ENCODE measurements at regions not wholly inside any gene's neighbourhood (a gene's known extent, or its start where the extent isn't known, plus 50 kb on each side); places are given as distances from the start of the nearest gene placed in this dataset.

DNA sequence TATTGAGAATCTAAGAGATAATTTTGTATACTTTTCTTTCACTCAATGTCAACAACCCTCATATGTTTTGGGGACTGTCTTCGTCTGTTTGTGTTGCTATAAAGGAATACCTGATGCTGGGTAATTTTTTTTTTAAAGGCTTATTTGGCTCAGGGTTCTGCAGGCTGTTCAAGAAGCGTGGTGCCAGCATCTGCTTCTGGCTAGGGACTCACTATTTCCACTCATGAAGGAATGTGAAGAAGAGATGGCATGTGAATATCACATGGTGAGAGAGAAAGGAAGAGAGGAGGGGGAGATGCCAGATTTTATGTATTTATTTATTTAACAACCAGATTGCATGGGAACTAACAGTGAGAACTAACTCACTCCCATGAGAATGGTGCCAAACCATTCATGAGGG is 827.4 kb upstream of the PHF14 start:
- no peak for DNase-seq

DNA sequence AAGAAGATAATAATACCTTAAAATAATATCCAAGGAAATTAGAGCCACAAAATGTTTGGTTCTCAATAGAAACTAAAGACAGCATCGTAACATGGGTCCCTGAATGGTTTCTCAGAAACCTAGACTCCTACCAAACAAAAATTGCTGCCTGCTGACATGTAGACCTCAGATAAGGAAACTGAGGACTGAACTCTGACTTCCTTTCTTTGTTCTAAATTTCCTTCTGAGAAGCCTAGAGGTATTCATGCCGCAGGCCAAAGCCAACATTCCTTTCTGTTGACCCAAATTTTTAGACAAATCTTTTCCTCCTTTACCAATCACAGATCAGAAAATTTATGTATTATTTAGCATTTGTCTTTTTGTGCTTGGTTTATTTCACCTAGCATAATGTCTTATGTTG is 816.7 kb upstream of the PHF14 start:
- no peak for DNase-seq

DNA sequence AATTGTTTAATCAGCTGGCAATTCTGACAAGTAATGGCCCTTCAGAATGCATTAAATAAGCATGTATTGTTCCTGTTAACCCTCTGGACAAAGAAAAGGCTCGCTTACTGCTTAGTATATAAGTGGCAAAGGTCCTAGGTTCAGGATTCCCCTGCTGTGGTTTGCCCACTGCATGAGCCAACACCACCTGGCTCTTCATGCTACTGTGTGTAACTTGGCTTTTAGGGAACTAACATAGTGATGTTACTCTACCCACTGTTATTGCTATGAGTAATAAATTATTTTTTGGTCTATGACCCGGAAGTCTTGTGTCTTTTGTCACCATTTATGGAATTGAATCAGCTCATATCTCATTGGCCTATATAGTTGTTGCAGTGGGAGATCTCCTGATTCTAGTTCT is 791.7 kb upstream of the PHF14 start:
- DNase-seq: no peak

DNA sequence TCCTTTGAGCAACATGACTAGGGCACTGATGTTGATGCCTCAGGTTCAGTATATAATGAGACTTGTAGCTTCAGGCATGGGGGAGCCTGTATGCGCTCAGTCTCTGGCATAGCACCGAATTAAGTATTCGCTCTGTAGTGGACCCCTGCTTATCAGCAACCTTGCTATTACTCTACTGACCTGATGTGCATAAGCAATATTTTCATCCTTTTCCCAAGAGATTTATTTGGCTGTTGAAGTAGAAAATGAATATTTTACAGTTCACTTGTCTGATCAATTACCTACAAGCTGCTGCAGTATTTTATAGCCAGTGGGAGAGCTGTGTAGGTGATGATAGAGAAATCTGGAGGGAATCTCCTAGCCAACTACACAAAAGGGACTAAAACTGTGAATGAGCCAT is 781.6 kb upstream of the PHF14 start:
- no peak for DNase-seq

DNA sequence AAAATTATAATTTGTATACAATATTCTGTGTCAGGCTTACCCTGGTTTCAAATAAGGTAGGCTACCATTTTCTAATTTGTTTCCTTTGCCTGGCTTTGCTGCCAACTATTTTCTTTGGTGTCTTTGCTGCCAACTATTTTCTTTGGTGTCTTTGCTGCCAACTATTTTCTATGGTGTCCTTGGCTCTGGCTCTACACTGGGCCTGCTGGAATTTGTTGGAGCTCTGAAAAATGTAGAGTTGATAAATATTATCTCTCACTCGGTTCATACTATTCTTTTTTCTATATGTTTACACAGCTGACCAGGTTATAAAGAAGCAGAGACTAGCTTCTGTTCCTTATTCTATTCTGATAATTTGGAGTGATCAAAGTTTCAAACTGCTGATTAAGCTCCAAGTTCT is 768.0 kb upstream of the PHF14 start:
- no peak for DNase-seq

DNA sequence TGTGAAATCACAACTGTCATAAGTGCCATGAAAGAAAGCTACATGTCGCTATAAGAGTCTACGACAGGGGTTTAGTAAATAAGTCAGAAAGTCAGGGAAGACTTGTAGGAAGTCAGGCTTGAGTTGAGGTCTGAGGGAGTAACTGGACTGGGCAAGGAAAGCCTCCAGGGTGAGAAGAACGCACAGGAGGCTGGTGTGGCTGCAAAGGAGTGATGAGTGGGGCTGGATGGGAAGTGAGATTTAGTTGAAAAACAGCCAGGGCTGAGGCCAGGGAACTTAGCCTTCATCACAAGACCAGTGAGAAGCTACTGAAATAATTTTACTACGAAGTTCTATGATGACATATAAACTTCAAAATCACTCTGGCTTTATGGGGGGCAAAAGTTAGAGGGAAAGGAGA is 763.7 kb upstream of the PHF14 start:
- DNase-seq: no peak

DNA sequence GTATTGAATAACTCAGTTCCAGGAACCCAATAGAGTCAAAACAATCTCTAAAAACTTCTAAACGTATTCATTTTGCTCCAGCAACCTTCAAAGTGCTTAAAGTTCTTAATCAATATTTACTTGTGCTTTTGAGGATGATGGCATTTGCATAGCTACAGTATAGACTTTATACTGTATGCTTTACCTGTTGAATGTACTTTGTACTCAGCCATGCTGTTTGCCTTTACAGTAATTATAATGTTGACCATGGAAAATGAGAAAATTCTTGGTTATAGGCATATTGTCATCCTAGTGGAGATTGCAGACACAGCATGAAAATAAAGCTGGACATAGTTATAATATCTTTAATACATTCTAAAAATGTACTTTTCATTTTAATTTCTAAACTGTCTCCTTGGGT is 762.7 kb upstream of the PHF14 start:
- no peak for DNase-seq

DNA sequence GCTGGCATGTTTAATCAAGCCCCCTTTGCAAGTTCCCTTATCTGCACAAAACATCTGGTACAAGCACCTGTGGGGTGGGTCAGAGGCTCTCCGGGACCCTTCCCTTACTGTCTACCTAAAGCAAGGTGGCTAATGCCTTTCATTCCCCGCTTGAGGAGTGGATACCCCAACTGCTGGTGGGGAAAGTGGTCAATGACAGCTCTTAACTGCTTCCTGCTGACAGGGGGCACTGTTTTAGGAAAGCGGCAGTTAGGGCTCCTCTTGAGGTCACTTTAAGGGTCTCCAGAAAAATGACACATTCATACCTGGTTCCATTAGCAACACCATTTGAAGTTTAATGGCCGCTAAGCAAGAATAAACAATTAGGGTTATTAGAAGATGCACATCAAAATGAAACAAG is 761.8 kb upstream of the PHF14 start:
- DNase-seq: no peak

DNA sequence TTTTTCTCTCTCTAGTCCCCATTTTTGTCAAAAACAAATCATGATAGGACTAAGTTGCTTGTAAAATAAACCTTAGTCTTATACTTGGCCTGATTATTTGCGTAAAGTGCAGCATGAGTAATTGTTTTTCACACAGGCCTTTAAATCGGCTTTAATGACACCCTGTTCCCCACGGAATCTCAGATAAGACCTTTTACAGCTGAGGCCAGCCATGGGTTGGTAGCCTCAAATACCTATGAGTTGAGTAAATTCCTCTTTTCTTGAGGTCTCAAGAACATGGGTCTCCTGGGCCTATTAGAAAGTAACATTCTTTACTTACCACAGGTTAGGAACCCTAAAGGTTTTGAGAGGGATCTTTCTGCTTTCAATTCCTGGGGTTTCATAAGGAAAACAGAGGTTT is 761.0 kb upstream of the PHF14 start:
- no peak for DNase-seq

DNA sequence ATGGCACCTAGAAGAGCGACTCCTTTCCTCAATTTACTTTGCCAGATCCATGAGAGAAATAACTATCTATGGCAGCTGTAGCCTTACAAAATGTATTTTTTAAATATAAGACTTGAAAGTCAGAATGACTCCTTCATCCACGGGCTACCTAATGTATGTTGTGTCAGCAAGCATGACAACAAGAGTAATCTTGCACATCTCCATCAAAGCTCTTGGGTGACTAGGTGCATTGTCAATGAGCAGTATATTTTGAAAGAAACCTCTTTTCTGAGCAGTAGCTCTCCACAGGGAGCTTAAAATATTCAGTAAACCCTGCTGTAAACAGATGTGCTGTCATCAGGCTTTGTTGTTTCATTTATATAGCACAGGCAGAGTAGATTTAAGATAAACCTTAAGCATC is 757.2 kb upstream of the PHF14 start:
- no peak for DNase-seq

DNA sequence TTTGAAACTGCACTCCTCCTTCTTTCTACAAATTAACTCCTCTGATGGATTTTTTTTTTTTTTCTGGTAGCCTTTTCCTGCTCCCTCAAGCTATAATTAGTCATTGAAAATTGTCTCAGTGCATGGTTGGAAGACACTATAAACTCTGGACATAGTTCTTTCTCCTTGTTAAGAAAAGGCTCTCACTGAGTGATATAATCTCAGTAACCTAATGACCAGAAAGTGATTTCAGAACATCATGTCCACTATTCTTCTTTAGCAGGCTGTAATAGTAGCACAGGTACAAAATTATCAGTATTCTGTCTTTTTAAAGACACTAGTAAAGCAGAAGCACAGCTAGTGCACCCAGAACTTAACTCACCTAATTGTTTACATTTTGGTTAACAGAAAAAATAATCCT is 752.6 kb upstream of the PHF14 start:
- DNase-seq: no peak

DNA sequence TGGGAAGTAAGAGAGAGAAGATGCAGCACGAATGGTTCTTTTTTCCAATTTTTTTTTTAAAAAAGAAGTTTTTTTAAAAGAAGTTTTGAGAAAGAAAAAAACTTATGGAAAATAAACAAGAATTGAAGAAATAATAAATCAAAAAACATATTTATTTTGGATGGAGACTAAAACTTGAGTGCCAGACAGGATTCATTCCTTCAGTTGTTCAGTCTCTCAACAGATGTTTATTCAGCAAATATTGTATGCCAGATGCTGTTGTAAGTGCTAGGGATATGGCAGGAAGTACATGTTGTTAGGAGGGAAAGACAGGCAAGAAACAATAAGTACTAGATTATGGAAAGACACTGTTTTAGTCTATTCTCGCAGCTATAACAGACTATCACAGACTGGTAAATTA is 750.7 kb upstream of the PHF14 start:
- DNase-seq: no peak

DNA sequence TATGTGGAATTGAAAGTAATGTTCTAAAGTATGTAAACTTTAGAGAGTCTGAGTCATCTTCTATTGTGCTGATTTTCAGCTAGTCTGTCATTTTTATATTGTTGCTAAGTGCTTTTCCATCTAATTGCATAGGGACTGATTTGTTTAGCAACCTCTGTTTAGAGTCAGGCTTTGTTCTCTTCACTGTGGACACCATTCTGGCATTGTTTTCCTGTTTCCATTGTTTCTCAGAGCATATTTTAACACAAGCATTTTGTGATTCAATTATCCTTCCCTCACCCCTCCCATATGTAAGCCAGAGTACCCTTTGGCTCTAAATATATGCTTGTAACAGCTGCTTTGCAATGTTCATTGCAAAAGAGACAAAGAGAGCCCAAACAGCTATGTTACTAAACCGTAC is 748.4 kb upstream of the PHF14 start:
- DNase-seq: no peak

DNA sequence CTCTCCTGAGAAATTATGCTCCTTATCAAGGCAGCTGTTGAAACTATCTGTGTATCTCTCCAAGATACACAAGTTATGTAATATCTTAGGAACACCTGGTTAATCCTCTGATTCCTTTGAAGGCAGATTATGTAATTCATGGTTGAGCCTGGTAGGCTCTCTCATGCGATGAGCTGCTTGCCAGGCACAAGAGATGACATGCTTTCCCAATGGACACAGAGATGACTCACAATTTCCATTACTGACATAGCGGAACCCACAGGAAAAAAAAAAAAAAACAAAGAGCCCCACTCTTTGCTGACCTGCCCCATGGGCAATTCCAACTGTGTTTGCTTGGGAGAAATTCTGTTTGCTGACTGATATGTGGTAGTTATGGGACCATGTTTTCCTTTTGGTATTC is 736.4 kb upstream of the PHF14 start:
- no peak for DNase-seq

DNA sequence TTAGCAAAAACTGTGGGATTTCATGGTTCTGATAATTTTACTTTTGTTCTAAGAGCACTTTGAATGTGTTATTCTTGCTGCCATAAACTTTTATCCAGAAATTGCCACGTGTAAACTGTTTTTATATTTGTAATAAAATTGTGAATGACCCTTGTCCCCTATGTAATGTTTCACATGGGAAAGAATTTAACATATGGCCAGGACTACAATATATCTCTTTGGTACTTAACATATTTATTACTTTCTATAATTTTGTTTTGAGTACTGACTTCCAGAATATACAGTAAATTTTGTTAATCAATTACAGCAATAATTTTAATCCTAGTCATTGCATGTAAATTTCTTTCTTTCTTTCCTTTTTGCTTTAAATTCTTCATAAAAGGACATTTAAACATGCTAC is 735.0 kb upstream of the PHF14 start:
- DNase-seq: no peak

DNA sequence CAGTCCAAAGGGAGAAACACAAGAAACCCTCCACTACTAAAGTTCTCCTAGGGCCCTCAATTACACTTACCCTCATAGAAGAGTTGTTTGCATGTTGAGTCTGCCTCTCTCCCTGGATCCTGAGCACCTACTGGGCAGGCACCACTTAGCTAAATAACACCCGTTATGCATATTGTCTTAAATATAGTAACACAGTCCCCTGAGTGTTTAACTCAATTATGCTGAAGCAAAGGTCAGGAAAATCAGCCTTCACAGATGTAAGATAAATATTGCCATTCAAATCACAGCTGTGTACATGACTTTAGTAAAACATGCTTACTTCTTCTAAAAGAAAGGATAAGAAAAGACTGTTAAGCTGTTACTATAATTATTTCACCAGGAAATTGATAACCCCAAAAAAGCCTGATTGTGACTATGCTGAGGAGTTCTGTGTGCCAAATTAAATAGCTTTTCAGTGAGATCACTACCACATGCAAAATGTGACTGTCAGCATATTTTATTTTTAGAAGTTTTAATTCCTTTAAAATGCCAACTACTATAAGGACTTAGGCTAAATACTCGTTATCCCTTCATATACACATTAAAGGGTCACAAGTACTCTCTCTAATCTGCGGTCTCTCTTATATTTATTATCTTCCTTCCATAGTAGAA is 733.9 kb upstream of the PHF14 start:
- DNase-seq: no peak

DNA sequence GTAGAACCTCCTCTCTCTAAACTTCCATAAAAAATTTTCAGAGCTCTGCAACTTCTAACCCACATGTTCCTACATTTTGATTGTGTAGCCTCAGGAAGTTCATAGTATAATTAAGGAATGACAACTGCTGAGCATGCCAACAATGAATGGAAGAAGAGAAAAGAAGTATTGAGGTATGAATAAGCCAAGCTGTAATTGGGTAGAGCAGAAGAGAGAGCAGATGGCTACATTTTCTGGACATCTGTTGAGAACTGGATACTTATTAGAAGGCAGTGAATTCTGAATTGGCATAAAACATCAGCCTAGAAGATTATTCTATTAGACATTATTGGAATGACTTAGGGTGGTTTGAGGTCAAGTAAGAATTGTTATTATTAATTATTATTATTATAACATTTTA is 728.3 kb upstream of the PHF14 start:
- DNase-seq: no peak

DNA sequence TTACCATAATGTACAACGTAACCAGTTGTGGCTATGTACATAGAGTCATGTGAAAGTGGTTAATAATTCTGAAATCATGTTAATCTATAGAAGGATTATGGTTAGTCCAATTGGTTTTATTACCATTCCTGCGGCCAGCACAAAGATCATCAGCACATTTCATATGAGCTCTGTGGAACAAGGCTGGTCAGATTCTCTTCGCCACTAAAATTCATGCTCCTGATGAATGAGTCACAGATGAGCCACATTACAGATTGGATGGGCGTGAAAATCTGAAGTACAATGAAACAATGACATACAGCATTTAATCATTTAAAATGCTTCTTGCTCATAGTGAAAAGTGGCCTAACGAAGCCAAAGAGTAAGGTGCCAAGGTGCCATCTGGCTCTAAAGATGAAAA is 716.2 kb upstream of the PHF14 start:
- DNase-seq: no peak

DNA sequence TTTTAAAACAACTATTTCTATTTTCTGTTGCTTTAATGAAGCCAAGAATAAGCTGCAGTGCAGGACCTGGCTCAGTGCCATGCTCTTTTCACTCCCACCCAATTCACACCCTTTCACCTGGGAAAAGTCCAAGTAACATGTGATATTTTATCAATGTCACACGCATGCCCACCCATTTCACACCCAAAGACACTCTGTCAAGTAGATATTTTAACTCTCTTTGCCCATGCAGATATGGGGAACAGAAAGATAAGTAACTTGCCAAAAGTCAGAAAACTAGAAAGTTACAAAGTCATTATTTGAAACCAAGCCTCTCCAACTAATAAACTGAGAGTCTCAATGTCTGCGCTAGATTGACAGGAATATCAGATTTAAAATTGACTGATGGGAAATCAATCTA is 706.7 kb upstream of the PHF14 start:
- DNase-seq: no peak

DNA sequence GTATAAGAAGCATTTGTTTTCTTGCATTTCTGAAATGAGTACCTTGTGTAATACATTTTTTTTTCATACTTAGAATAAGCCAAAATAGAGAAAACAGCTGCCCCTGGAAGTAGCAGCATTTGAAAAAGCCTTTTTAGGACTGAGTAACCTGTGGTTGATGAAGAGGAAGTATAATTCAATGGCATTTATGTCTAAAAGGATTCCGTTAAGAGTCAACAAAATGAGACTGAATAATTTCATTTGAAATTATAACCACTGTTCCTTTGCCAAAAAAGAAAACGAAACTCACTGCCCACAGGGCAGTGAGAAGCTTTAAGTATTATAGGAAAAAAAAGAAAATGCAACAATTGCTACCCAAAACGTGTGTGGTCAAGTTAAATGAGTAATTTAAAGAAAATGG is 705.6 kb upstream of the PHF14 start:
- no peak for DNase-seq

DNA sequence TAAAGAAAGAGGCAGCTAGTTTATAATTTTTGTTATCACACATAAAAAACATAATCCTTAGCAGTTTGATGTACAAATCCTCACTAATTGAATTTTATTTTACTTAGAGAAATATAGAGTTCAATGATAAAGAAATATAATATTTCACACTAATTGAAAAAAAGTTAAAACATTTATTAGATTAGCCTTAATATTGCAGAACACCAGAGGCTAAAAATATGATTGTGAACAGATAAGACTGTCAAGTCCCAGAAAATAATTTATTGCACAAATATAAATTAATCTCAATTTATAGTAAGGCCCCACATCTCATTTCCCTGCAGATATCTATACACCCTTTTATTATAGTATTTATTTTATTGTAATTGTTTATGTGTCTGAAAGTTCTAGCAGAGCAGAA is 690.8 kb upstream of the PHF14 start:
- DNase-seq: no peak

DNA sequence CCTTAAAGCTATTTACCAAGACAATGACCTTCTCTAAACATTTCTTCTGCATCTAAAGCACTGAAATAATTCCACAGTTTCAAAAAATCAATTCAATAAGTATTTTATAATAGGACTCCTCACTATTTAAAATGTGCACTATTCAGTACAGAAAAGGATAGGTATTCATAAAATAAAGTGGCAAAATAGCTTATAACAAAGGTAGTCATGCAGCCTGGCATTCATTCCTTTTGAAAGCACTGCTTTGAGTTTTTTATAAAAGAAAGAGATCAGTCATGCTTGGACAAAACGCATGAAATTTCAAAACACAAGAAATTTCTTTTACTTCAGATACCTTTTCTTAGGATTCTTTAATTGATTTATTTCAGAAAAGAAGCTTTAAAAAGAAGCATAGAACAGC is 689.7 kb upstream of the PHF14 start:
- no peak for DNase-seq

DNA sequence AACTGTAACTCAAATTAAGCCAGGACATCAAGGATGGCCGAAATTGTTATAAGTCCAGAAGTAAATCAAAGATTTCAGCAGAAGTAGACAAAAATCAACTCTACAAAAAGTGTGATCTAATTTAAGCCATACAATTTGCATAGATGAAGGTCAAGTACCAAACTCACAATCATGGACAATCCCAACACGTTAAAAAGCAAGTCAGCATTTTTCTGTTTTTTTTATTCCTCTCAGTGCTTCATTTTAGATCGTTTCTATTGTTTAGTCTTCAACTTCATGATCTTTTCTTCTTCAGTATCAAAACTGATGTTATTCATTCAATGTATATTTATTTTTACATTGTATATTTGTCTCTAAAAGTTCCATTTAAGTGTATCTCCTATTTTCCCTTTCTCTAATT is 674.3 kb upstream of the PHF14 start:
- no peak for DNase-seq

DNA sequence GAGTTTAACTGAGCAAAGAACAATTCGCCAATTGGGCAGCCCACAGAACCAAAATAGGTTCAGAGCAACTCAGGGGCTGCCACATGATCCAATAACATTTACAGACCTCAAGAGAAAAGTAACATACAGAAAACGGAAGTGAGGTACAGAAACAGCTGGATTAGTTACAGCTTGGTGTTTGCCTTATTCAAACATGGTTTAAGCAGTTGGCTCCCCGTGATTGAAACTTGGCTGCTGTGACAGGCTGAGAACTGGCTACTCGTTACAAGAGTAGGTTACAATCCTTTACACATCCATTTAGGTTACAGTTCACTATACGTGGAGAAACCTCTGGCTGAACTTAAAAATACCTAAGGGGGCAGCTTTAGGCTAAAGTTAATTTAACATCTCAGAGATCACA is 673.1 kb upstream of the PHF14 start:
- DNase-seq: no peak

DNA sequence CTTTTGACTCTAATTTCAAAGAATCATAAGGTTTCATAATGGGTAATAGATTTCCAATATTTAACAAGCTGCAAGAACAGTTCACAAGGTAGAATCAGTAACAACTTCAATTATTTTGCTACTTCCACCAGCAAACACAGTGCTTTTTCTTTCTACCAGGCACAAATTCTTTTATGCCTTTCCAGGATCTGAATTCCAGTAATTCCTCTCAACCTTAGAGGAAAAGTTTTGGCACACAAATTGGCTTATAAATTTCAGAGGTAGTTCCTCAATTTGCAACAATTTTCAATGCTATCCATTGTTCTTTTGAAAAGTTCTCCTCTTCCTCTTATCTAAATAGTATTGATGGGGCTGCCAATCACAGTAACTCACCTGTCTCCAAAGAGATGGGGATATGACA is 665.4 kb upstream of the PHF14 start:
- DNase-seq: no peak

DNA sequence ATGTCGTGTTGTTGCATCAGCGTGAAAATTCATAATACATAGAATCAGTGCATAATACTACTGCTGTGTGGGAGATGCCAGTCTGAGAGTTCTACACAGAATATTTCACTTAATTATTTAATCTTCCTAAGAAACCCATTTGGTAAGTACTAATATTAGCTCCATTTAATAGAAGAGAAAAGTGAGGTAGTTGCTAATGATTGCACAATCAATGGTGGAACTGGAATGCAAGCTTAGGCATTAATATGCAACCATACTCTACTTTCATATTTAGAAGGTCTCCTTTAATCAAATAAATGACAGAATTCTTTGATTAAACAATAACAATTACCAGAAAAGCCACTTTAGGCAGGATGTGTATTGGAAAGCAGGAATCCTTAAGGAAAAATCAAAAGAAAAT is 660.7 kb upstream of the PHF14 start:
- no peak for DNase-seq

All from C1 segment of cervical spinal cord (tissue), 14 donors.